Activated CD8-positive, alpha-beta memory T cell treated with anti-CD3 and anti-CD28 coated beads for 24 hours (primary cell): ENCODE measurements at regions not wholly inside any gene's neighbourhood (a gene's known extent, or its start where the extent isn't known, plus 50 kb on each side); places are given as distances from the start of the nearest gene placed in this dataset.
"Not testable (repeated sequence)": the region's sequence is repeated elsewhere in the genome, so short reads cannot be mapped to it uniquely, and the experiment has no call there.

Experiments used
- DNase-seq: peaks from one replicate; pipeline ENCODE4 v3.0.0-alpha.2; 2020

DNA sequence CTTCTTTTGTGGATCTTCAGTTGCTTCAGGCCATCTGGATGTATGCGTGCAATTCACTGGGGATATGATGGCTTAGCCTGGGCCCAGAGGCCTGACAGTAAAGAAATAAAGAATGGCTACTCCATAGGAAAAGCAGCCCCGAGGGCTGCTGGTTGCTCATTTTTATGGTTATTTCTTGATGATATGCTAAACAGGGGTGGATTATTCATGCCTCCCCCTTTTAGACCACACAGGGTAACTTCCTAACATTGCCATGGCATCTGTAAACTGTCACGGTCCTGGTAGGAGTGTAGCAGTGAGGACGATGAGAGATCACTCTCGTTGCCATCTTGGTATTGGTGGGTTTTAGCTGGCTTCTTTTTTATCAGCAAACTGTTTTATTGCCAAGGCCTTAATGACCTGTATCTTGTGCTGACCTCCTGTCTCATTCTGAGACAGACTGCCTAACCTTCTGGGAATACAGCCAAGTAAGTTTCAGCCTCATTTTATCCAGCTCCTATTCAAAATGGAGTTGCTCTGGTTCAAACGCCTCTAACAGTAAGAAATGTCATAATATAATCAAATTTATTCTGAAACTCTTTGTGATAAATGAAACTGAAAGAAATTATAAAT is 60.5 kb downstream of the DSEL start:
- DNase-seq = no peak

DNA sequence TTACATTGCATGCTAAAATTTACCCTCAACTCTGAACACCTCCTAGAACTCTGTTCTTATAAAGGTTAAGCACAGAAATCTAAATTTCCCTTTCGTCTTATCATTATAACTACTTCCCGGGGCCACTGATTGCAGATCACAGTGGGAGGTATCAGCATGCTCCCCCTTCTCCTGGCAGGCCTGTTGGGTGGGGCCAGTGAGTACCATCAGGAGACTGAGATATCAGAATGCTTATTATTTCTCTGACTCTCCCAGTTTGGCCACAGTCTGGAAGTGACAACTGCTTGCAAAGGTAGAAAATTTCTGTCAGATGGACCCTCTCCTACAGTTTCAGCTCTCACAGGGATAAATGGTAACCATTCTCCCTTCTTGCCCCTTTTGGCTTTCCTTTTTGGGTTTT is 62.6 kb downstream of the DSEL start:
- no peak for DNase-seq

DNA sequence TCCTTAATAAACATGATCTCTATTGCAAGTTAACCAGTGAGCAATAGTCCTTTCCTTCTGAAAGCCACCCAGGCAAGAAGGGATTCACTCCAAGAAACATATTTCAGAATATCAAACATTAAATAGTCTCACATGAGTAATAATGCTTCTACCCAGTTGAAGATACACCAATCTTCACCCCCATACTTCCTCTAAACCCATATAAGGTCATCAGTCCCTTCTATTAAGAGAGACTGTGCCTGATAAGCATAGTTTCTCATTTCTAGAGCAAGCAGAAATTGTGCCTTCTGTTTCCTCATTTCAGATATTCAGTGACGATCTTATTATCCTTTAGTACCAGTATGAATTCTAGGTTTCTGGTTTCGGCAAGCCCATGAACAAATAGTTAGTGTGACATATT is 64.6 kb downstream of the DSEL start:
- no peak for DNase-seq

DNA sequence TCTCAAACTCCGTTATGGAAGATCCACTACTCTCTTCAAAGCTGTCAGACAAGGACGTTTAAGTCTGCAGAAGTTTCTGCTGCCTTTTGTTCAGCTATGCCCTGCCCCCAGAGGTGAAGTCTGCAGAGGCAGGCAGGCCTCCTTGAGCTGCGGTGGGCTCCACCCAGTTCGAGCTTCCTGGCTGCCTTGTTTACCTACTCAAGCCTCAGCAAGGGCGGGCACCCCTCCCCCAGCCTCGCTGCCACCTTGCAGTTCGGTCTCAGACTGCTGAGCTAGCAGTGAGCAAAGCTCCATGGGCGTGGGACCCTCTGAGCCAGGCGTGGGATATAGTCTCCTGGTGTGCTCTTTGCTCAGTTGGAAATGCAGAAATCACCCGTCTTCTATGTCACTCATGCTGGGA is 65.4 kb downstream of the DSEL start:
- DNase-seq = not testable (repeated sequence)

- DNase-seq = no peak
Observed at GRCh38 chr18:67433971-67434370, 82.5 kb downstream of the DSEL start.

DNA sequence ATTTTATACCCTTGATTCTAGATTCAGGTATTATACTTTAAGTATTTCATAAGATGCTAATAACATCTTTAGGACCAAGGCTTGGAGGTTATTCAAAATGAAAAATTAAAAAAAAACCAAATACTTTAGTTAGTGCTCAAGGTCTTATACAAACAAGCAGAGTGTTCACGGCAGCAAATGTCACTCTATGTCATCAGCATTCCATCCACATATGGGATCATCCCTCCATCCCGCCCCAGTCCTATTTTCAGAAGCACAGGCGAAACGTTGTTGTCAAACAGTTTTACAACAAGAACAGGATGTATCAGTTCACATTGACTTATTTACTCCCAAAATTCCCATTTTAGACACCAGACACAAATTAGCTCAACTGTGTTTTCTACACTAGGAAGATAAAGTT is 83.7 kb downstream of the DSEL start:
- no peak for DNase-seq

- no peak for DNase-seq
Observed at GRCh38 chr18:67428805-67429204, 87.7 kb downstream of the DSEL start.

- no peak for DNase-seq
Observed at GRCh38 chr18:67428158-67428557, 88.4 kb downstream of the DSEL start.

- DNase-seq = no peak
Observed at GRCh38 chr18:67426486-67426885, 90.0 kb downstream of the DSEL start.

GRCh38 chr18:67425672-67426071 is 90.8 kb downstream of the DSEL start:
- DNase-seq = no peak

DNA sequence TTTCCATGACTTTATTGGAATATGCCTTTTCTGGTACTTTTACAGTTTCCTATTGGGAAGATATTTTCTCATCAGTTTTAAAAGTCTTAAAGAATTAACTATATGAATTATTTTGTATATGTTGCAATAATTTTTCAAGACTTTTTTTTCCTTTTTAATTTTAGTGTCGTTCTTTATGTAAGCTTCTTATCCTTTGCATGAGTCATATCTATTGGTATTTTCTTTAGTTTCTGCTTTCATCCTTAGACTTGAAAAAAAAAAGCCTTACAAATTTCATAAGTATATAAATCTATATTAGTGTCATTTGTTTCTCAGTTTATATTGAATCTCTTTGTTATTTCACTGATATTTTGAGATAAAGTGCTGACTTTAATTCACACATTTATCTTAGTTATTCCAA is 94.9 kb downstream of the DSEL start:
- DNase-seq = no peak

DNA sequence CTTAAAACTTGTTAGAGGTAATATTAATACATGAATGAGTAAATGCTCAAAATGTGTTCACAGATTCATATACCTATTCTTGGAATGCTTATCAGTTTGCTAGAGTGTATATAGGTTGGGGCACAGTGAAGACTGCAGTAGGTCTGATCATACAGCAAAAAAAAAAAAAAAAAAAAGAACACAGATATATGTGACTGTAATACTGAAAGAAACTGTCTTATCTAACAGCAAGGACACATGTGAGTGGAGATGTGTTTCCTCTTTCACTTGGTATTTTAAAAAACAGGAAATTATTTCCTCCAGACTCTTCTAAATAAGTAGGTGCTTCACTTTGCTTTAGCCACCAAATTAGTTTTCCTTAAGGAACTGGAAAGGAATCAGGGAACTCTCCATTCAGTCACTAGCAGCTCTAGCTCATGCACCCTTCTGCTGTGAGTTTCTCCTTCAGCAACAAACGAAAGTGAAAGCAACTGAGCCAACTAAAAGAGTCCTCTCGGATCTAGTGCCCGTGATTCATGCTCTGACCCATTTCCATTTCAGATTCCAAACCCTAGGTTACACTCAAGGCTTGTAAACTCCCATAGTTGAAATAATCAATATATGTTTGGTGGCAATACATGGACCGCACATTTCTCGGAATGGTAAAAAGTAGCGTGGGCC is 98.5 kb downstream of the DSEL start:
- no peak for DNase-seq

DNA sequence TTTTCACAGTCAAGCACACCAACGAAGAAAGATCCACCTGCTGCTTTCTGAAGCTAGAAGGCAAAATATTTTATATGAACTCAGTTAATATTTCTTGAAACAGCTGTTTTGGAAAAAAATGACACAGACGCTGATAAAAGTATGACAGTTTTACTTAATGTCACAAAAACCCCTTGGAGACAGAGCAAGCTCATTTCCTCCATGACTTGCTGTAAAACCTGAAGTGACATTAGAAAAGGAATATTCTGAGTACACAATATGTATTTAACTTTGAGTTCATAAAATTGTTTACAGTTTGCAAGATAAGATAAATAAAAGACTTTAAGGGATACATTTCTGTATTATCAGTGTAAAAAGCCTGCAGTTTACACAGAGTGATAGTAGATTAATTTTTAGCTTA is 105.4 kb downstream of the DSEL start:
- no peak for DNase-seq

- no peak for DNase-seq
Observed at GRCh38 chr18:67410075-67411070, 106.1 kb downstream of the DSEL start.

DNA sequence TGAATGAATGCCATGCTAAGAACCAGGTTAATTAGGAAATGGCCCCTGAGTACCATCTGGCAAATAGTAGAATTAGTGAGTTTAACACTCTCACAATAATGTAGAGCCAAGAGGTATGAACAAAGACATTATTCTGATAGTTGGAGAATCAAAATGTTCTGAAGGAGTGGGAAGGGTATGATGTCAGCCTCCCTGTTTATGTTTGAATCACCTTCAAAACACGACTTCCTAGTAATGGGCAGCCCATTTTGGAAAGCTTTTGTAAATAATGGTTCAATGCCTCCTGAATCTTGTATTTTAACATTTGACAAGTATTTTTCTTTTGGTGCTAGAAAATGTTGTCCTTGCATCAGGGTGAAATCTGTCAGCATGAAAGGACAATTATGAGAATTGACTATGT is 108.3 kb downstream of the DSEL start:
- no peak for DNase-seq

- no peak for DNase-seq
Observed at GRCh38 chr18:67406714-67407113, 109.8 kb downstream of the DSEL start.

DNA sequence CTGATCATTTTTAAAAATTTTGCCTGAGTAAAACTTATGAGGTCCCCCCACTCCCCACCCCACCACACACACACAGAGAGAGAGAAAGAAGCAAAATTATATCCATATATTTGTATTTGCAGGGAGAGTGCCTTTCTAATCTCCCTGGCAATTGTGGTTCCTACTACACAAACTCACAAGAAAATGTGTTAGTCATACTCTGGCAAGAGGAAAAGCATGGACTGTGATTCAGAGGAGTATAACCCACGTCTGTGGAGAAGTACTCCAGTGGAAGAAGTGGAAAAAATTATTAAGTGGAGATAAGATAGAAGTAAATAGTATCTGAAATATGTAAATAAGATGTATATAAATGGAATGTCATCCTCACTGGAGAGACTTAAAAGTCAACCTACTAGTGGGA is 114.0 kb downstream of the DSEL start:
- no peak for DNase-seq

DNA sequence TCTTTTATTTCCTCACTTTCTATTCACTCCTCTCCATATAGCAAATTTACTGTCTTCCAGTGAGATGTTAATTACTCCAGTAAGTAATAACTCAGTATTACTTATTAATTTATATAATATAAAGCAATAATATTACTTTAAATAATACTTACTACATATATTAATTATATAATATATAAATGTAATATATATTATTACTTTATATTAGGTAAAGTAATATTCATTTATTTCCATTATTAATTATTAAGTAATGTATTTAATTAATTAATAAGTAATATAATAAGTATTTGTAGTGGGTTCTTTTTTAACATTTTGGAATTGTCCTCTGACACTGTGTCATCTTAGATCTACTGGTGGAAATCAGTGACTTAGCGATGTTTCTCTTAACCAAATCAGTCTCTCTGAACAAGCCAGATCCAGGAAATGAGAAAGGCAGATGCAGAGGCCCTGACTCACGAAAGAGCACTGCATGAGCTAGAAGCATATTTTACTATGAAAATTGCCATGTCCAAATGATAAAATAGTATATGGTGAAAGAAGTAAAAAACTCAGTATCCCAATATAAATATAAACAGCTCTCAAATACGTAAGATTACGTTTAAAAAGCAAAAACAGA is 115.9 kb downstream of the DSEL start:
- DNase-seq = no peak

DNA sequence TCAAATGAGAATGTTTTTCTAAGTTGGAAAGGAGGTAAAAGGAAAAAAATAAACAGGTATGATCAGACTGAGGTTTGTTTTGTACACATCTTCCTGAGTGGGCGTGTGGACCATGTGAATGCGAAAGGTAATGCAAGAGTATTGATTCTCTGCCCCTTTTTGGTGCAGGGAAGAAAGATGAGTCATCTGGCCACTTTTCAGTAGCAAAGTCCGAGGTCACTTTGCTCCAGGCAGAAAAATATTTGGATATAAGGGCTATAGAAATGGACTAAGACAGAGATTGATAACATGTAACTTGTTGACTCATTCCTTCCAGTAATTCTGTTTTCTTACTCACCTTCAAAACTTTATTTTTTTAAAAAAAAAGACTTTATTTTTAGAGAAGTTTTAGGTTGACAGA is 130.5 kb downstream of the DSEL start:
- no peak for DNase-seq

DNA sequence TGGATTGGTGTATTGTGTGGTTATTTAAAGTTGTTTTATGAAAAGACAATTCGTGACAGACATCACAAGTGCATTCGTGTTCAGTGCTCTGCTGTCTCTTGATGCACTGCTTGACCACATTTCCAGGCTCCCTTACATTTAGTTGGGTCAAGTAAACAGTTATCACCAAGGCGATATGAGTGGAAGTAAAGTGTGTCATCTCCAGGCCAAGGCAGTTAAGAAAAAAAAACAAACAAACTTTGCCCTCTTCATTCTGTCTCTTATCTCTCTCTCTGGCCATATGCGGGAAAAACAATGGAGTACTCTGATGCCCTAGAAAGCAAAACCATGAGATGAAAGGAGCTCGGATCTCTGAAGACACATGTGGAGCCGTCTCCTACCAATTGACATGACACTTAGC is 131.1 kb downstream of the DSEL start:
- no peak for DNase-seq

DNA sequence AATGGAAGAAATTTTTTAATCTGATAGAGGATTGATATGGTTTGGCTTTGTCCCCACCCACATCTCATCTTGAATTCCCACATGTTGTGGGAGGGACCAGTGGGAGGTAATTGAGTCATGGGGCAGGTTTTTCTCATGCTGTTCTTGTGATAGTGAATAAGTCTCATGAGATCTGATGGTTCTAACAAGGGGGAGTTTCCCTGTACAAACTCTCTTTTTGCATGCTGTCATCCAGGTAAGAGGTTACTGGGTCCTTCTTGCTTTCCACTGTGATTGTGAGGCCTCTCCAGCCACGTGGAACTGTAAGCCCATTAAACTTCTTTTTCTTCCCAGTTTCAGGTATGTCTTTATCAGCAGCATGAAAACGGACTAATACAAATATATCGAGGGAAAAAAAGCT is 132.5 kb downstream of the DSEL start:
- DNase-seq = not testable (repeated sequence)

- no peak for DNase-seq
Observed at GRCh38 chr18:67381608-67382150, 134.8 kb downstream of the DSEL start.

- no peak for DNase-seq
Observed at GRCh38 chr18:67380867-67381266, 135.7 kb downstream of the DSEL start.
